Parathyroid adenoma (tissue), 2 donors: ENCODE measurements at regions not wholly inside any gene's neighbourhood (a gene's known extent, or its start where the extent isn't known, plus 50 kb on each side); places are given as distances from the start of the nearest gene placed in this dataset.

ENCODE experiments used
- H2AFZ ChIP-seq: fragments of 300-600 bp; sonication (generic); one replicate; pipeline ENCODE4 v1.7.0; 2017; ENCODE audit warnings: antibody characterized with exemption, mild to moderate bottlenecking
- H3K27ac ChIP-seq: fragments of 300-600 bp; sonication (generic); one replicate; pipeline ENCODE4 v1.7.0; 2017
- H3K27me3 ChIP-seq: fragments of 300-600 bp; sonication (generic); one replicate; pipeline ENCODE4 v1.7.0; 2017; ENCODE audit warnings: low read length; ENCODE audit not compliant: control insufficient read depth, insufficient read depth
- H3K36me3 ChIP-seq: fragments of 300-600 bp; sonication (generic); one replicate; pipeline ENCODE4 v1.7.0; 2017; ENCODE audit warnings: low read length; ENCODE audit not compliant: control insufficient read depth, insufficient read depth
- H3K4me1 ChIP-seq: fragments of 300-600 bp; sonication (generic); one replicate; pipeline ENCODE4 v1.7.0; 2017; ENCODE audit warnings: control low read depth
- H3K4me2 ChIP-seq: fragments of 300-600 bp; sonication (generic); one replicate; pipeline ENCODE4 v1.7.0; 2017; ENCODE audit warnings: low read length
- H3K4me3 ChIP-seq: fragments of 300-600 bp; sonication (generic); one replicate; pipeline ENCODE4 v1.7.0; 2017; ENCODE audit warnings: low read depth, low read length
- H3K79me2 ChIP-seq: fragments of 300-600 bp; sonication (generic); one replicate; pipeline ENCODE4 v1.7.0; 2017; ENCODE audit warnings: control low read depth
- H3K9ac ChIP-seq: fragments of 300-600 bp; sonication (generic); one replicate; pipeline ENCODE4 v1.7.0; 2017; ENCODE audit warnings: mild to moderate bottlenecking
- H3K9me3 ChIP-seq: fragments of 300-600 bp; sonication (generic); one replicate; pipeline ENCODE4 v1.7.0; 2017; ENCODE audit warnings: low read length; ENCODE audit not compliant: control insufficient read depth
- TF ChIP-seq, protein P1 (sequence below): fragments of 300-600 bp; sonication (generic); IDR thresholded peaks from one replicate; pipeline ENCODE4 v1.7.0; 2017; ENCODE audit warnings: antibody characterized with exemption, mild to moderate bottlenecking
- donor health status: primary hyperparathyroidism.

DNA sequence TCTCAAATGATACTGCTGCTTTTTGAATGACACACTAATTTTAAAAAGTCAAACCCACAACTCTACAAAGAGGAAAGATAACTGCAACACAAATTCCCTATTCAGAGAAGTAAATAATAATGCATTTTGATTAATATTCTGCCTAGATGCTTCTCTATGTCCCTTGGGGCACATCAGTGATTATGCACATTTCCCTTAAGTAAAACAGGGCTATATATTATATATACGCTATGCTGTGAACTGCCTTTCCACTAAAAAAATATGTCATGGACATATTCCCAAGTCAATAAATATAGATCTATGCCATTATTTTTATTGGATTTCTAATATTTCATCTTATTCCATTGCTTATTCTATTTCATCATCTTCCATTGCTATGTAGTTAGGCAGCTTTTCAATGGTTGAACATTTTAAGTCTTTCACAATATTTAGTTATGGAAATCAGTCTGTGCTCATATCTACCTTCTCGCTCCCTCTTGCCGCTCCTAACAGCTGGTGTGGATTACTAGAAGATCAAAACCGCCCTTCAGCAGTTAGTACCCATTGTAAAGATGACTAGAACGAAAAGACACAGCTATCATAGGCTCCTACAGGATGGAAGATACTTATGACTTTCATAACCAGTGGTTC, 468.2 kb upstream of the GOT2 start:
- TF ChIP-seq, protein P1, sequence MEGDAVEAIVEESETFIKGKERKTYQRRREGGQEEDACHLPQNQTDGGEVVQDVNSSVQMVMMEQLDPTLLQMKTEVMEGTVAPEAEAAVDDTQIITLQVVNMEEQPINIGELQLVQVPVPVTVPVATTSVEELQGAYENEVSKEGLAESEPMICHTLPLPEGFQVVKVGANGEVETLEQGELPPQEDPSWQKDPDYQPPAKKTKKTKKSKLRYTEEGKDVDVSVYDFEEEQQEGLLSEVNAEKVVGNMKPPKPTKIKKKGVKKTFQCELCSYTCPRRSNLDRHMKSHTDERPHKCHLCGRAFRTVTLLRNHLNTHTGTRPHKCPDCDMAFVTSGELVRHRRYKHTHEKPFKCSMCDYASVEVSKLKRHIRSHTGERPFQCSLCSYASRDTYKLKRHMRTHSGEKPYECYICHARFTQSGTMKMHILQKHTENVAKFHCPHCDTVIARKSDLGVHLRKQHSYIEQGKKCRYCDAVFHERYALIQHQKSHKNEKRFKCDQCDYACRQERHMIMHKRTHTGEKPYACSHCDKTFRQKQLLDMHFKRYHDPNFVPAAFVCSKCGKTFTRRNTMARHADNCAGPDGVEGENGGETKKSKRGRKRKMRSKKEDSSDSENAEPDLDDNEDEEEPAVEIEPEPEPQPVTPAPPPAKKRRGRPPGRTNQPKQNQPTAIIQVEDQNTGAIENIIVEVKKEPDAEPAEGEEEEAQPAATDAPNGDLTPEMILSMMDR, result no peak
- H3K4me2 ChIP-seq, result no peak overlapping the region
- no peaks in the 10 kb centered on the region for H3K9me3 ChIP-seq
- no peaks in the 10 kb centered on the region for H3K79me2 ChIP-seq
- no peak overlapping the region for H3K9ac ChIP-seq
- H3K27me3 ChIP-seq, result no peaks in the 10 kb centered on the region
- no peak overlapping the region for H3K27ac ChIP-seq
- H3K36me3 ChIP-seq, result no peaks in the 10 kb centered on the region
- no peaks in the 10 kb centered on the region for H3K4me1 ChIP-seq
- H3K4me3 ChIP-seq, result no peak overlapping the region
- no peak overlapping the region for H2AFZ ChIP-seq

DNA sequence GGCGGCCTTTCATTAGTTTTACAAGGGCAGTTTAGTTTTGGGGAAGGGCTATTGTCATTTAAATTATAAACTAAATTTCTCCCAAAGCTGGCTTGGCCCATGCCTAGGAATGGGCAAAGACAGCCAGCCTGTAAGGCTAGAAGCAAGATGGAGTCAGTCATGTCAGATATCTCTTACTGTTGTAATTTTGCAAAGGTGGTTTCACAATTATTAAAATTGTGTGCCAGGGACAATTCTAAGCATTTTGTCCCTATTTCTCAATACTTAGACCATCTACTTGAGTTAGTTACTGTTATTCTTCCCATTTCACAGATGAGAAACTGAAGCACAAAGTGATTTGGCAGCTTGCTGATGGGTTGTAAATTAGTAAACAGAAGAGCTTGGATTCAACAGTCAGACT, 467.7 kb upstream of the GOT2 start:
- no peaks in the 10 kb centered on the region for H3K4me1 ChIP-seq
- TF ChIP-seq, protein P1, result no peak
- no peak overlapping the region for H2AFZ ChIP-seq
- no peak overlapping the region for H3K4me3 ChIP-seq
- no peak overlapping the region for H3K9ac ChIP-seq
- H3K9me3 ChIP-seq, result no peaks in the 10 kb centered on the region
- no peaks in the 10 kb centered on the region for H3K36me3 ChIP-seq
- no peaks in the 10 kb centered on the region for H3K27me3 ChIP-seq
- H3K27ac ChIP-seq, result no peak overlapping the region
- no peaks in the 10 kb centered on the region for H3K79me2 ChIP-seq
- H3K4me2 ChIP-seq, result no peak overlapping the region

DNA sequence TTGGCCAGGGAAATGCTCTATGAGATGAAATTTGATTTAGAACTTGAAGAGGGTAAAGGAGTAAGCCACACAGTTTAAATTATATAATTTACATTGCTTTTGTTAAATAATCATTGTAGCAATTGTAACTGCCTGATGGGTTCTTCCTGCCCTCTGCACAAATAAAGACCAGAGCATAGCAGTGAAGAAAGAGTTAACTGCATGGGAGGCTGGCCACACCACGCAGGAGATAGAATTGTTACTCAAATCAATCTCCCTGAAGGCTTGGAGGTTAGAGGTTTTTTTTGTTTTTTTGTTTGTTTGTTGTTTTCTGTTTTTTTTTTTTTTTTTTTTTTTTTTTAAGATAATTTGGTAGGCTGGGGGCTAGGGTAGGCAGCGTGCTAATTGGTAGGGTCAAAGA, 467.0 kb upstream of the GOT2 start:
- Histone ChIP-seq H3K36me3 (no peaks in the 10 kb centered on the region), H2AFZ (no peak overlapping the region), H3K4me2 (no peak overlapping the region), H3K9me3 (no peaks in the 10 kb centered on the region), H3K79me2 (no peaks in the 10 kb centered on the region), H3K27me3 (no peaks in the 10 kb centered on the region), H3K27ac (no peak overlapping the region), H3K4me1 (no peaks in the 10 kb centered on the region), H3K4me3 (no peak overlapping the region), H3K9ac (no peak overlapping the region)
- TF ChIP-seq, protein P1, result no peak

DNA sequence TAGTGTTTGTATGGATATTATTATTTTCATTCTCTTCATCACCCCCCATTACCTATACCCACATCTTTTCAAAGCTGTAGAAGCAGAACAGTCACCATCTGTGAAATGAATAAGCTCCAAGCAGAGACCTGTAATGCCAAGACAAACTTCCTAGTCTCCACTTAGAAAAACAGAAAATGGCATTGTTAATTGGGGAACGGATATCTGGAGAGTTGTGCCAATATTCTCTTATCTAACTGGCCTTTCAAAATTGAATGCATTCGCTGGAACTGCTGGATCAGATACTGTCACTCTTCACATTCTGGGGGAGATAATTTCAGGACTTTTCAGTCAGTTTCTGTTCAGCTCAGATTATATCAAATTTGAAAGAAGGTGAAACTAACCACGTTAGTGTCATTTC, 464.4 kb upstream of the GOT2 start:
- Histone ChIP-seq H3K27ac (no peak overlapping the region), H3K9me3 (no peaks in the 10 kb centered on the region), H3K79me2 (no peaks in the 10 kb centered on the region), H3K4me2 (no peak overlapping the region), H3K9ac (no peak overlapping the region), H3K36me3 (no peaks in the 10 kb centered on the region), H3K4me3 (no peak overlapping the region), H3K27me3 (no peaks in the 10 kb centered on the region), H3K4me1 (no peaks in the 10 kb centered on the region), H2AFZ (no peak overlapping the region)
- TF ChIP-seq, protein P1, result no peak

DNA sequence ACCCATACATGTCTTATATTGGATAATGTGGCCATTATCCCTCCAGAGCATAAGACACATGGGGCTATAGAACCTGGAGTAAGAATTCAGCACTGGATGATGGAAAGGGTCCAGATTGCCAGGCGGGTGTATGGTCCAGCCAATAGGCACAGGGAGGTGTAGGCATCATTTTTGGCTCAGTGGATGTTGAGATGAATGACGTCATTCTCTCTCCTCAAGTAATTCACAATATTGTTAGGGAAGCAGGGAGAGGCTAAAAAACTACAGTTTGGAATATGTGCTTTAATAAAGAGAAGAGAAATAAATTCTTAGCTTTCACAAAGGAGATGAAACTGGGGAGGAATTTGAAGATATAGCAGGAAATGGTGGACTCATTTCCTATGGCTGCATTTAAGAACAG, 461.1 kb upstream of the GOT2 start:
- no peaks in the 10 kb centered on the region for H3K36me3 ChIP-seq
- H3K27ac ChIP-seq, result no peak overlapping the region
- no peak overlapping the region for H3K9ac ChIP-seq
- no peak overlapping the region for H3K4me2 ChIP-seq
- no peak overlapping the region for H2AFZ ChIP-seq
- H3K4me3 ChIP-seq, result no peak overlapping the region
- no peaks in the 10 kb centered on the region for H3K9me3 ChIP-seq
- no peaks in the 10 kb centered on the region for H3K79me2 ChIP-seq
- H3K27me3 ChIP-seq, result no peaks in the 10 kb centered on the region
- TF ChIP-seq, protein P1, result no peak
- no peaks in the 10 kb centered on the region for H3K4me1 ChIP-seq
